Fibroblast of lung (primary cell): ENCODE measurements at regions not wholly inside any gene's neighbourhood (a gene's known extent, or its start where the extent isn't known, plus 50 kb on each side); places are given as distances from the start of the nearest gene placed in this dataset.

ENCODE experiments used
- CTCF ChIP-seq, 2 donors: IDR thresholded peaks in 1 of 2; conservative IDR thresholded peaks in 1 of 2; 1 replicate in 1 of 2; 2 replicates in 1 of 2; pipeline ENCODE4 v1.5.1; 2011 to 2012; ENCODE audit warnings: low read length in 2 of 2, control low read depth in 1 of 2, inconsistent platforms in 1 of 2, low read depth in 1 of 2, mild to moderate bottlenecking in 1 of 2
- EZH2 ChIP-seq: IDR thresholded peaks from 2 replicates; pipeline ENCODE4 v1.5.1; 2012; ENCODE audit warnings: low read length, control low read depth, mild to moderate bottlenecking; ENCODE audit errors: missing control alignments

- TF ChIP-seq CTCF (conservative IDR thresholded peaks at IDR 0.05 in 1 of 2, IDR thresholded peaks at IDR 0.05 in 1 of 2; ENCODE audit: low read depth in 1 of 2, low read length in 2 of 2) (no peak), EZH2 (no peak)
Measured at GRCh38 chr10:128560406-128560805, 434.2 kb upstream of the MKI67 start.
